ENCODE measurements at regions not wholly inside any gene's neighbourhood (a gene's known extent, or its start where the extent isn't known, plus 50 kb on each side); places are given as distances from the start of the nearest gene placed in this dataset.
"Not testable (repeated sequence)": the region's sequence is repeated elsewhere in the genome, so short reads cannot be mapped to it uniquely, and the experiment has no call there.

GRCh38 chr12:12004524-12004923, 66.2 kb upstream of the BCL2L14 start:
- no peak for DNase-seq (ENCODE audit: low read depth in 2 of 2)

GRCh38 chr12:12007001-12007712, 63.6 kb upstream of the BCL2L14 start:
- TF ChIP-seq CTCF (IDR thresholded peaks at IDR 0.05; ENCODE audit: low read depth, low read length), result no peak
- no peak overlapping the region for H3K4me3 ChIP-seq (replicated peaks in 1 of 2; ENCODE audit: low read depth in 2 of 2, low read length in 2 of 2)
- peak in 1 of 2 donors; percentile 43 for DNase-seq (ENCODE audit: low read depth in 2 of 2)

More at GRCh38 chr12:12004524-12004923, 66.2 kb upstream of the BCL2L14 start:
- H3K4me3 ChIP-seq (replicated peaks in 1 of 2; ENCODE audit: low read depth in 2 of 2, low read length in 2 of 2), result no peak overlapping the region
- TF ChIP-seq CTCF (IDR thresholded peaks at IDR 0.05; ENCODE audit: low read depth, low read length), result no peak

- no peak overlapping the region for H3K4me3 ChIP-seq (replicated peaks in 1 of 2; ENCODE audit: low read depth in 2 of 2, low read length in 2 of 2)
These were observed 63.0 kb upstream of the BCL2L14 start for GRCh38 chr12:12007713-12008231.

GRCh38 chr12:12008232-12008850, 62.4 kb upstream of the BCL2L14 start:
- H3K4me3 ChIP-seq (replicated peaks in 1 of 2; ENCODE audit: low read depth in 2 of 2, low read length in 2 of 2), result no peak overlapping the region
- no peak for DNase-seq (ENCODE audit: low read depth in 2 of 2)
- peak; percentile 36 for TF ChIP-seq CTCF (IDR thresholded peaks at IDR 0.05; ENCODE audit: low read depth, low read length)

More at GRCh38 chr12:12007713-12008231, 63.0 kb upstream of the BCL2L14 start:
- TF ChIP-seq CTCF (IDR thresholded peaks at IDR 0.05; ENCODE audit: low read depth, low read length), result no peak
- DNase-seq (ENCODE audit: low read depth in 2 of 2), result no peak

- no peak overlapping the region for H3K4me3 ChIP-seq (replicated peaks in 1 of 2; ENCODE audit: low read depth in 2 of 2, low read length in 2 of 2)
- no peak for TF ChIP-seq CTCF (IDR thresholded peaks at IDR 0.05; ENCODE audit: low read depth, low read length)
- DNase-seq (ENCODE audit: low read depth in 2 of 2), result peak; percentile 28 to 40
These were observed 61.7 kb upstream of the BCL2L14 start for GRCh38 chr12:12008931-12009611.

GRCh38 chr12:12009749-12010276, 60.9 kb upstream of the BCL2L14 start:
- H3K4me3 ChIP-seq (replicated peaks in 1 of 2; ENCODE audit: low read depth in 2 of 2, low read length in 2 of 2); DNase-seq (ENCODE audit: low read depth in 2 of 2): not testable (repeated sequence)

Measured in cardiac fibroblast (primary cell).